ENCODE measurements at regions not wholly inside any gene's neighbourhood (a gene's known extent, or its start where the extent isn't known, plus 50 kb on each side); places are given as distances from the start of the nearest gene placed in this dataset.
"Not testable (repeated sequence)": the region's sequence is repeated elsewhere in the genome, so short reads cannot be mapped to it uniquely, and the experiment has no call there.

GRCh38 chr5:112503749-112504501, 84.8 kb upstream of the EPB41L4A start:
- H3K9me1 ChIP-seq (ENCODE audit: control insufficient read depth, insufficient read depth, low read length); H3K4me1 ChIP-seq (replicated peaks in 1 of 2; ENCODE audit: control insufficient read depth in 2 of 2, insufficient read depth in 2 of 2, low read length in 2 of 2); H3K36me3 ChIP-seq (ENCODE audit: control insufficient read depth, insufficient read depth, low read length); in situ Hi-C loops (cut with MboI); H3K79me2 ChIP-seq (ENCODE audit: control insufficient read depth, insufficient read depth, low read length); BruUV-seq (replicated peaks); H3K9me3 ChIP-seq (replicated peaks; ENCODE audit: control insufficient read depth, insufficient read depth, low read depth, low read length); CTCF ChIA-PET (ENCODE audit: low intra/inter-chr PET ratio); FAIRE-seq; H3K27ac ChIP-seq (ENCODE audit: extremely low read depth, low read depth, low read length); H3K4me3 ChIP-seq; H3K9ac ChIP-seq (ENCODE audit: insufficient read depth in 1 of 2, low read depth in 2 of 2, low read length in 2 of 2); H4K20me1 ChIP-seq (replicated peaks; ENCODE audit: control insufficient read depth, insufficient read depth, low read length); H3K27me3 ChIP-seq (ENCODE audit: control insufficient read depth in 2 of 2, insufficient read depth in 2 of 2, low read length in 2 of 2): not testable (repeated sequence)
- ATAC-seq, result peak; percentile 70
- WGBS (ENCODE audit: insufficient coverage, low coverage, missing lambda C conversion rate), result 30% methylated on average over 8 of the region's 8 CpGs
- peak overlapping the region; percentile 60 for H3K4me2 ChIP-seq (ENCODE audit: insufficient read depth, low read length)
- peak overlapping the region; percentile 80 for H2AFZ ChIP-seq (ENCODE audit: low read depth, low read length)
- peak in 2 of 4 experiments; percentile 11 to 49 for DNase-seq (ENCODE audit: extremely low read depth in 1 of 4, low spot score in 3 of 4)
- POLR2A ChIA-PET, result interaction anchor here (0.7 to 1.5 kb wide), 3 partner anchors 9 to 301 kb away, joined by 3 to 5 read pairs (median 4); no protein-coding TSS in a partner anchor
- intact Hi-C loops (cut with micrococcal nuclease), result loop anchor here (1.0 to 5.0 kb wide), 2 partner anchors 101 to 253 kb away; no protein-coding TSS in a partner anchor
- peak in 1 of 2 experiments; percentile 9; a peak in 1 of 4 replicates for TF ChIP-seq MAZ (CRISPR knock-in tag; conservative IDR thresholded peaks at IDR 0.05 in 1 of 2, IDR thresholded peaks at IDR 0.05 in 1 of 2)
- TF ChIP-seq CTCF (IDR thresholded peaks at IDR 0.05 in 2 of 3, conservative IDR thresholded peaks at IDR 0.05 in 1 of 3; ENCODE audit: insufficient read depth in 2 of 3, low read depth in 1 of 3, low read length in 3 of 3), result peak; percentile 25 to 41 (median 38); a peak in 4 of 6 replicates
- peak in 1 of 2 experiments; percentile 52; a peak in 2 of 4 replicates for TF ChIP-seq FOXA3 (CRISPR knock-in tag; conservative IDR thresholded peaks at IDR 0.05 in 1 of 2, IDR thresholded peaks at IDR 0.05 in 1 of 2)
- TF ChIP-seq TFAP4 (CRISPR knock-in tag; IDR thresholded peaks at IDR 0.05; ENCODE audit: borderline replicate concordance), result peak; percentile 58; the same call in 1 of the 2 replicates
- TF ChIP-seq YY1 (IDR thresholded peaks at IDR 0.05; ENCODE audit: borderline replicate concordance in 1 of 3, control insufficient read depth in 1 of 3, extremely low read depth in 1 of 3, insufficient read depth in 3 of 3, insufficient read length in 1 of 3, insufficient replicate concordance in 2 of 3, low read depth in 1 of 3, low read length in 2 of 3), result peak in 1 of 3 experiments; percentile 14
- TF ChIP-seq FOXK2 (conservative IDR thresholded peaks at IDR 0.05 in 1 of 2, IDR thresholded peaks at IDR 0.05 in 1 of 2; ENCODE audit: low read depth in 2 of 2), result peak; percentile 74 to 84
- peak in 1 of 2 experiments; percentile 49; a peak in 2 of 4 replicates for TF ChIP-seq RAD21 (CRISPR knock-in tag; conservative IDR thresholded peaks at IDR 0.05 in 1 of 2, IDR thresholded peaks at IDR 0.05 in 1 of 2)
